ENCODE measurements at regions not wholly inside any gene's neighbourhood (a gene's known extent, or its start where the extent isn't known, plus 50 kb on each side); places are given as distances from the start of the nearest gene placed in this dataset.

DNA sequence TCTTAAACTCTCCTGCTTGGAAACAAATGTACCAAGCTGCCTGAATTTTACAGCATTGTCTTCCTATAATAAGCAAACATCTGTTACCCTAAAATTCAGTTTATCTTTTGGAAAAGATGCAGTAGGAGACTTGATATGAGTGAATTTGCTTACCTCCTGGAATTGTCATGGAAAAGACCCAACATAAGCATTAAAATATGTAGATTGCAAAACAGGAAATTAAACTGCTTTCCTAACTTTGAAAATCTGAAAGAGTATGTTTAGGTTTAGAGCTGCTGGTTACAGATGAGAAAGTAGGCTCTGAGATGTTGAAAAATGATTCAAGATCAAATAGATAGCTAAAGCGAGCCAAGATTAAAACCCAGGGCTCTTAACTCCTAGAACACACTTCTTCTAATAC is 316.5 kb downstream of the SOX11 start:
- TF ChIP-seq, protein P1, sequence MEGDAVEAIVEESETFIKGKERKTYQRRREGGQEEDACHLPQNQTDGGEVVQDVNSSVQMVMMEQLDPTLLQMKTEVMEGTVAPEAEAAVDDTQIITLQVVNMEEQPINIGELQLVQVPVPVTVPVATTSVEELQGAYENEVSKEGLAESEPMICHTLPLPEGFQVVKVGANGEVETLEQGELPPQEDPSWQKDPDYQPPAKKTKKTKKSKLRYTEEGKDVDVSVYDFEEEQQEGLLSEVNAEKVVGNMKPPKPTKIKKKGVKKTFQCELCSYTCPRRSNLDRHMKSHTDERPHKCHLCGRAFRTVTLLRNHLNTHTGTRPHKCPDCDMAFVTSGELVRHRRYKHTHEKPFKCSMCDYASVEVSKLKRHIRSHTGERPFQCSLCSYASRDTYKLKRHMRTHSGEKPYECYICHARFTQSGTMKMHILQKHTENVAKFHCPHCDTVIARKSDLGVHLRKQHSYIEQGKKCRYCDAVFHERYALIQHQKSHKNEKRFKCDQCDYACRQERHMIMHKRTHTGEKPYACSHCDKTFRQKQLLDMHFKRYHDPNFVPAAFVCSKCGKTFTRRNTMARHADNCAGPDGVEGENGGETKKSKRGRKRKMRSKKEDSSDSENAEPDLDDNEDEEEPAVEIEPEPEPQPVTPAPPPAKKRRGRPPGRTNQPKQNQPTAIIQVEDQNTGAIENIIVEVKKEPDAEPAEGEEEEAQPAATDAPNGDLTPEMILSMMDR (IDR thresholded peaks at IDR 0.05; ENCODE audit: insufficient read depth, low read depth, low read length), result no peak
- no peak for TF ChIP-seq EZH2 (IDR thresholded peaks at IDR 0.05; ENCODE audit: insufficient read depth, low read length)
